ENCODE measurements at regions not wholly inside any gene's neighbourhood (a gene's known extent, or its start where the extent isn't known, plus 50 kb on each side); places are given as distances from the start of the nearest gene placed in this dataset.
"Not testable (repeated sequence)": the region's sequence is repeated elsewhere in the genome, so short reads cannot be mapped to it uniquely, and the experiment has no call there.

DNA sequence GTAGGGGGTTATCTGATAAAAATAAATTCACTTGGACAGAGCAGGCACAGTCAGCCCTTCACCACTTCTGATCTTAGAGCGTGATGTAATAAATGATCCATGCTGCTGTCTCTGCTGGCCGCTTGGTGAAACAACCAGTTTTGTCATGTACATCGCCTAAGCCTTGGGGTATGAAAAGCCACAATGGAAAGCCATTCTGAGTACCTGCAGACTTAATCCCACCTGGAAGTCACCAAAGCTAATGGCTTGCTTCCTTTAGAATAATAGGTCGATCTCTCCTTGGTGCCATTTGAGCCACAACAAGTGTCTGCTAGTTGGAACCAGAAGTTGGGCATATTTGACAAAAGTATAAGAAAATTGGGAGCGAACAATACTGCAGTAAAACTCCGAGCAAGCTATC, 1649.7 kb upstream of the SPRY2 start:
- no peak for DNase-seq (ENCODE audit: low spot score)

- DNase-seq (ENCODE audit: low spot score), result no peak
Observed at GRCh38 chr13:81988567-81988966, 1647.6 kb upstream of the SPRY2 start.

DNA sequence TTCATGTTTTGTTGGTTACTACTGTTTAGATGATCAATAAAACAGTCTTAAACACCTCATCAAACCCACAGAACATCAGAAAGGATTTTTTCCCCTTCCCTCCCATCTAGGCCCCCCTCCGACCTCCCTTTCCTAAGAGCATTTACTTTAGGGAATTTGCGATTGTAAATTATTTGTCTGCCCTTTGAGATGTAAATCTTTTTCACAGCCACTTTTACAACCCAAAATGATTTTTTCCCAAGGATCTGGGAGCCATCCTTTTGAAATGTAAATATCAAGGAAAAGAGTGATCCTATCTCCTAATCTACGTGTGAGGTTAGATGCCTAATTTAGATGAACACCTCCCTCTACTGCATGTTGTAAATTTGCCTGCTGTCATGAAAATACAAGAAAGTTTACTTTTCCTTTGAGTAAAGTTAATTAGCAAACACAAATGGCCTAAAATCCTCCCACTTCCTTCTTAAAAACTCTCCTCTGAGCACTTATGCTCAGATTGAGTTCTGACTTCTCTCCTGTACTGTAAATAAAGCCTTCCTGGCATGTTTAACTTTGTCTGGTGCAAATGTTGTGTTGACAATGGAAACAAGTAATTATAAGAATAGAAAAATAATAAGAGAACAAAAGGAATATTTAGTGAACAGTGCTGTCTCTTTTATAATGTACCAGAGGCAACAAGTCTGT, 1646.9 kb upstream of the SPRY2 start:
- DNase-seq (ENCODE audit: low spot score), result no peak

DNA sequence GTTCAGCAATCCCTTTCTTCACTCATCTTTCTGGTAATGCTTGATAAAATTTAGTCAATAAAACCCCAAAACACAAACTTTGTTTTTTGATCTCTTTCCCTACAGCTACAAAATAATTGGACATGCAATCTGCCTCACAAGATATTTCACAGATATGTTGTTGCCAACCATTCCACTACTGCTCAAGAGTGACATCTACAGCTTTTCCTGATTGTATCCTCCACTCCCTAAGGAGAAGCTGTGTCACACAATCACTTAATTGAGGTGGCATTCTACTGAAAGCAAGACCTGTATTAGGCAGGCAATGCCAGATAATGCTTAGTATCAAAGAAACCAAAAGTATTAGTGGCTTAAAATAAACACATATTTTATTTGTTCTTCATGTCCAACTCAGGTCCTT, 1646.2 kb upstream of the SPRY2 start:
- no peak for DNase-seq (ENCODE audit: low spot score)

- DNase-seq (ENCODE audit: low spot score), result no peak
Observed at GRCh38 chr13:81986308-81986707, 1645.4 kb upstream of the SPRY2 start.

GRCh38 chr13:81957121-81957520, 1616.2 kb upstream of the SPRY2 start:
- no peak for DNase-seq (ENCODE audit: low spot score)

DNA sequence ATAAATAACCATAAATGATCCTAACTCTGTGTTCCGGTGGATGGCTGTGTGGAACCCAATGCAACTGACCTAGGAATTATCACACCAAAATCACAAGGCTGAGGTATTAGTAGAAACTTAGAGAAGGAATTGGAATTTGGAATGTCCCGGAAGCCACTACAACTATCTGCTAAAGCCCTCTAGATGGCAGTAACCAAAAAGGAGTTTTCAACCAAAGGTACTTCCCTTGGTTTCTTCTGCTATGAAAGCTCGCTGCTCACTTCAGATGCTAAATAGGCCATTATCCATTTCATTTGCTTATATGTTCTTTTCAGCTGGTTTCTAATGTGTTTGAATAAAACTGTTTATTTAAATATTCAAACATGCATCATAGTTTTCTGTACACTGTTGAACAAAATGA, 1589.1 kb upstream of the SPRY2 start:
- DNase-seq (ENCODE audit: low spot score), result no peak

- DNase-seq (ENCODE audit: low spot score), result no peak
Observed at GRCh38 chr13:81927347-81927746, 1586.4 kb upstream of the SPRY2 start.

DNA sequence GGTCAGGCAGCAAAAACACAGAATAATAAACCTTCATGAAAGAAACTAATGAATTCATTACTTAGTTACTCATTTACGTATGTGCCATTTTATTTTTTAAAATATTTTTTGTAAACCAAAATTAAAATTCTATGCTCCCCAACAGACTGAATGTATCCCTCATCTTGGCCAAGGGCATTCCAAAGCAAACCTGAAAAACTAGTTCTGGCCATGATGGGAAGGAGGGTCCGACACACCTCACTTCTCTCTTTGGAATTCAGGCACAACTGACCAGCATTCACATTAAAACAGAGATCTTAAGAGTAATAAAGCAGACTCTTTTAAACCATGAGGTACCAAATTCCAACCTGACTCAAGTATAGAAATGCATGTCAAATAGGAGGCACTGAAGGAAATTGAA, 1576.9 kb upstream of the SPRY2 start:
- no peak for DNase-seq (ENCODE audit: low spot score)

DNA sequence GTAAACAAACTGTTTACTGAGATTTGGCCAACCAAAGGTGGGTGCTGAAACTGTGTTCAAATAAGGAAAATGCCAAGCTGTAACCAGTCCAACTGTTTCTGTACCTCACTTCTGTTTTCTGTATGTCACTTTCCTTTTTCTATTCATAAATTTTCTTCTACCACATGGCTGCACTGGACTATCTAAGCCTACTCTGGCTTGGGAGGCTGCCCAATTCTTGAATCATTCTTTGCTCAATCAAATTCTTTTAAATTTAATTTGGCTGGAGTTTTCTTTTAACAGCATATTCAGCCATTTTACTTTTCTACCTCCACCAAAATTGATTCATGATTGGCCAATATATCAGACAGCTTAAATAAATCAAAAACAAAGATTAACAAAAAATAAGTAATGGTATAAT, 1575.5 kb upstream of the SPRY2 start:
- DNase-seq (ENCODE audit: low spot score), result no peak

DNA sequence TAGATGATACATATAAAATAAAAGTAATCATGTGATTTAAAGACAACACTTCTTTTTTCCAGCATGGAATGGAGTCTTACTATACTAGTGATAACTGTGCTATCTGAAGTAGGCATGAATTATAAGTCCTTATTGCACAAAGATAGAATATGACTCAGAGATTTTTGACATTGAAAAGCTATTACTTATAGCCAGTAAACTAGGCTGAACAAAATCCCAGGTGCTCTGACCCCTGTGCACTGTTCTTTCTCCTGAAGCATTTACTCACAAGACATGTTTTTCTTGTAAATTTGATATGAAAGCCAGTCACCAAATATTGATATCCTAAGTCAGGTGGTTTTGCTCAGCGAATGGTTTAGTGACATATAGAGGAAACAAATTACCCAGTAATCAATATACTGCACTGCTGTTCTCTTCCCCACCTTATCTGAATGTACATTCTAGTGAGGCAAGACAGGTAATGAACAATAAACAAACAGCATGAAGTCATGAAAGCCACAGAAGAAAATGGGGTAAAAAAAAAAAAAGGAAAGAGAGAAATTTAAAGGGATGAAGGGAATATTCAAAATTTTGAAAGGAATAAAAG, 1567.0 kb upstream of the SPRY2 start:
- no peak for DNase-seq (ENCODE audit: low spot score)

DNA sequence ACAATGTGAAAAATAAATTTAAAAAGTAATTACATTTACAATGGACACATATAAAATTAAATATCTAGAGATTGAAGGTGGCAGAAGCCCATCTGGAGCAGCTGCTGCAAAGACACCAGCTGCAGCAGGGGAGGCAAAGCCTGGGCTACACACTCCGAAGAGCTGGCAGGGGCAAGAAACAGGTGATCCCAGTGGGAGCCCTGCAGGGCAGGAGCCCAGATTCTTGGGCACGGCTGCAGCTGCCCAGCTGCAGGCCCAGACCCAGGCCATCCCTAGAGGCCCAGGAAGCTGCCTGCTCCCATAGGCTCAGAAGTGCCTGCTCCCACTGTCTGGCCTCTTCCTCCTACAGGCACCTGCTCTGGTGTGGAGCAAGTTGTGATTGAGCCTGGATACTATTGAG, 1547.9 kb upstream of the SPRY2 start:
- no peak for DNase-seq (ENCODE audit: low spot score)

DNA sequence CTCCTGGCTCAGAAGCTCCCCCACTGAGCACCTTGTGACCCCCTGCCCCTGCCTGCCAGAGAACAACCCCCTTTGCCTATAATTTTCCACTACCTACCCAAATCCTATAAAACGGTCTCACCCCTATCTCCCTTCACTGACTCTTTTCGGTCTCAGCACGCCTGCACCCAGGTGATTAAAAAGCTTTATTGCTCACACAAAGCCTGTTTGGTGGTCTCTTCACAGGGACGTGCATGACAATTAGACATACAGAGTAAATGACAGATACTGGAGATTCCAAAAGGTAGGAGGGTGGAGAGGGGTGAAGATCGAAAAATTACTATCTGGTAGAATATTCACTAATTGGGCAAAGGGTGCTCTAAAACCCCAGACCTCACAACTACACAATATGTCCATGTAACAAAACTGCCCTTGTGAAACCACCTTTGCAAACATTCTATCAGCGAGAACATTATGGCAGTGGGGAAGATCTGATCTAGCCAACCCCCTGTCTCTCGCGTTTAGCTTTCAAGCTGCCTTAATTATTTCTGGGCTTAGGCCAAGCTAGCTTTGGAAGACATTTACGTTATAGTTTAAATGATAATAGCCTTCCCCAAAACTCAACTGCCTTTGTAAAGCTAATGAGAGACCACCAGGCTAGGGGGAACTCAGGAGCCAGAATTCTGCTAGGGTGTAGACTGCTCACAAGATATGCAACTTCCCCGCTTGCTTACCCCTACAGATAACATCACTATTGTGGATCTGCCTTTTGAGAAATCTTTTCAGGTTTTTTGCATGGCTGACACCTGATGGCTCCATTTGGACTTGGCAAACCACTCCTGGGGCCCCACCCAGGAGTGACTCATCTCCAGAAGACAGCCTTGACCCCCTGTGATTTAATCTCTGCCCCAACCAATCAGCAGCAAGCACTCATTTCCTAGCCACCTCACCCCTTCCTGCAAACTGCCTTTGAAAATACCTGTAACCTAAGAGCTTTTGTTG, 1534.0 kb upstream of the SPRY2 start:
- DNase-seq (ENCODE audit: low spot score), result no peak

DNA sequence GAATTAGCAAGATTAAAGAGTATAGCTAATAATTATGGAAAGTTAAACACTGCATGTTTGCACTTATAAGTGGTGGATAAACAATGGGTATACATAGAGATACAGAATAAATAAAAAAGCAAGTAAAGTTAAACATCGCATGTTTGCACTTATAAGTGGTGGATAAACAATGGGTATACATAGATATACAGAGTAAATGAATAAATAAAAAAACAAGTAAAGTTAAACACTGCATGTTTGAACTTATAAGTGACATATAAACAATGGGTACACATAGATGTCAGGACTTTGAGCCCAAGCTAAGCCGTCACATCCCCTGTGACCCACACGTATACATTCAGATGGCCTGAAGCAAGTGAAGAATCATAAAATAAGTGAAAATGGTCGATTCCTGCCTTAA, 1533.3 kb upstream of the SPRY2 start:
- no peak for DNase-seq (ENCODE audit: low spot score)

GRCh38 chr13:81872581-81872980, 1531.7 kb upstream of the SPRY2 start:
- no peak for DNase-seq (ENCODE audit: low spot score)

DNA sequence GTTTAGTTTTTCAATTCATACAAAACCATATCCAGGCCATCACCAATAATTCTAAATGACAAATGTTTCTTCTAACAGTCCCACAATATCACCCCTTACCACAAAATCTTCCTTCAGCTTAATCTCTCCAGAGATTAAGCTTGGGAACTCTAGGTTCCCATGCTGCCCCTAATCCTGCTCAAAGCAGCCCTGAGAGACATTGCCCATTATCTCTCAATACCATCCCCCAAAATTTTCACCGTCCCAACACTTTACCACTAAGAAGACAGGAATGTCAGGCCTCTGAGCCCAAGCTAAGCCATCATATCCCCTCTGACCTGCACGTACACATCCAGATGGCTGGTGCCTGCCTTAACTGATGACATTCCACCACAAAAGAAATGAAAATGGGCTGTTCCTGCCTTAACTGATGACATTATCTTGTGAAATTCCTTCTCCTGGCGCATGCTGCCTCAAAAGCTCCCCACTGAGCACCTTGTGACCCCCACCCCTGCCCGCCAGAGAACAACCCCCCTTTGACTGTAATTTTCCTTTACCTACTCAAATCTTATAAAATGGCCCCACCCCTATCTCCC, 1530.9 kb upstream of the SPRY2 start:
- DNase-seq (ENCODE audit: low spot score), result not testable (repeated sequence)

DNA sequence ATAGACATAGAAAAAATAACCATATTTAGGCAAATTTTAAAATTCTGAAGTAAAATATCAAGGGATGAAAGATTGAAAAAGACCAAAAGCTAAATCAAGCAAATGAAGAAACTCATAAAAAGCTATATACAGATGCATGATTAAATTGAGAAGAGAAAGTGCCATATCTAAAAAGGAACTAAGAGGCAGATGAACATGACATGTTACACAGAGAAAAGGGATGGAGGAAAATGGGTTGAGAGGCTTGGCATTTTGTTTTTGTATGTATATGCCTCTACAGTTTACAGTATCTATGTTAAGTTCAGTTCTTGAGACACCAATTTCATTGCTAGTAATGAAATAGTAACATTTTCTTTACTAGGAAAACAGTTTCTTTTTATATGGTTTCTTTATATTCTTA, 1507.4 kb upstream of the SPRY2 start:
- DNase-seq (ENCODE audit: low spot score), result no peak

- DNase-seq (ENCODE audit: low spot score), result no peak
Observed at GRCh38 chr13:81846771-81847170, 1505.8 kb upstream of the SPRY2 start.

DNA sequence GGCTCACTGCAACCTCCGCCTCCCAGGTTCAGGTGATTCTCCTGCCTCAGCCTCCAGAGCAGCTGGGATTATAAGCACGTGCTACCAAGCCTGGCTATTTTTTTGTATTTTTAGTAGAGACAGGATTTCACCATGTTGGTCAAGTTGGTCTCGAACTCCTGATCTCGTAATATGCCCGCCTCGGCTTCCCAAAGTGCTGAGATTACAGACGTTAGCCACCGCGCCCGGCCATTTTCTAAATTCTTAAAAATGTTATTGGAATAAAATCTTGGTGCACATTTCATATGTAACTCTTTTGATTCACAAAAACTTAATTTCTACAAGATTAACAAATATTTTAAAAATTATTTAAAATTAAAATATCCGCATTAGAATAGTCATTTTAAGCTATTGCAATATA, 1480.3 kb upstream of the SPRY2 start:
- no peak for DNase-seq (ENCODE audit: low spot score)

GRCh38 chr13:81800433-81800832, 1459.5 kb upstream of the SPRY2 start:
- DNase-seq (ENCODE audit: low spot score), result no peak

- DNase-seq (ENCODE audit: low spot score), result no peak
Observed at GRCh38 chr13:81795710-81796109, 1454.8 kb upstream of the SPRY2 start.

DNA sequence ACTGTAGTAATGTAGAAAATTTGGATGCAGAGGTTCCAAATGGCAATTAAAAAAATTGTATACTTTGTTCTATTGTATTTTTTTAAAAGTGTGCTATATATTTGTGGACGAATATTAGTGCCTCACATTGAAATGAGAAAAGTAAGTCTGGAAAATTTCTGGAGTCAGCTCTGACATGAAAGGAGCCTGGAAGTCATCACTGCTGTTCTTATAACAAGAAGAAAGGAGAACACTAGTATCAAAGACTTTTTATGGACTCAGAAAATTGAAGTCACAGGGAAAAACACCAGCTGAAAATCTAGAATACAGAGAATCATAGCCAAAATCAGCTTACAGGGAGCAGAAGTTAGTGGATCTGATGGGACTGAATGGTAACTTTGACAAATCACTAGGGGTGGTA, 1450.7 kb upstream of the SPRY2 start:
- DNase-seq (ENCODE audit: low spot score), result no peak

- DNase-seq (ENCODE audit: low spot score), result no peak
Observed at GRCh38 chr13:81781471-81781870, 1440.5 kb upstream of the SPRY2 start.
